IMR-90 (cell line): ENCODE measurements at regions not wholly inside any gene's neighbourhood (a gene's known extent, or its start where the extent isn't known, plus 50 kb on each side); places are given as distances from the start of the nearest gene placed in this dataset.

Experiments
- ATAC-seq: fragments of 200-7000 bp; cut with Tn5 transposase; 2 replicates; pipeline ENCODE4 v1.9.1; 2020; ENCODE audit warnings: low read depth, mild to moderate bottlenecking, moderate library complexity
- BruUV-seq: library from RNA; stranded (reverse); fragments of 400-500 nt; replicated peaks from 2 replicates; lab custom pipeline; 2021; lab: Mats Ljungman, UMichigan
- CTCF ChIA-PET: fragments of 300-600 bp; formaldehyde crosslinking; extraction: SDS; loops from one replicate; lab custom pipeline; 2021; ENCODE audit warnings: antibody characterized with exemption; lab: Yijun Ruan, JAX
- POLR2A ChIA-PET: fragments of 300-600 bp; sonication (Branson Sonifier 250); formaldehyde crosslinking; loops from one replicate; lab custom pipeline; 2022; ENCODE audit warnings: antibody characterized with exemption; ENCODE audit not compliant: unreplicated experiment; lab: Charles Lee
- DNase-seq: peaks from one replicate; pipeline ENCODE4 v3.0.0; 2013
- H2AFZ ChIP-seq: replicated peaks from 2 replicates; pipeline ENCODE3; 2013; ENCODE audit warnings: low read length, mild to moderate bottlenecking; ENCODE audit not compliant: poor library complexity
- H2AK5ac ChIP-seq: 2 replicates; pipeline ENCODE4 v1.6.1; 2013; ENCODE audit warnings: low read depth, low read length, inconsistent platforms
- H2AK9ac ChIP-seq: replicated peaks from 2 replicates; pipeline ENCODE3; 2013; ENCODE audit warnings: mild to moderate bottlenecking, low read depth, low read length, moderate library complexity; ENCODE audit not compliant: poor library complexity
- H2BK120ac ChIP-seq: 2 replicates; pipeline ENCODE4 v1.6.1; 2013; ENCODE audit warnings: low read depth, low read length, inconsistent platforms
- H2BK15ac ChIP-seq: 3 replicates; pipeline ENCODE4 v1.6.1; 2013; ENCODE audit warnings: low read depth, low read length, inconsistent platforms
- H2BK20ac ChIP-seq: 2 replicates; pipeline ENCODE4 v1.6.1; 2013; ENCODE audit warnings: low read depth, mild to moderate bottlenecking, inconsistent platforms, low read length, moderate library complexity
- H2BK5ac ChIP-seq: 2 replicates; pipeline ENCODE4 v1.6.1; 2013; ENCODE audit warnings: mild to moderate bottlenecking, low read depth, low read length, inconsistent platforms; ENCODE audit not compliant: poor library complexity, severe bottlenecking
- H3K14ac ChIP-seq: replicated peaks from 2 replicates; pipeline ENCODE4 v1.6.1; 2013; ENCODE audit warnings: low read depth, low read length, inconsistent platforms
- H3K18ac ChIP-seq: 2 replicates; pipeline ENCODE4 v1.6.1; 2013; ENCODE audit warnings: low read depth, low read length, control low read depth
- H3K23ac ChIP-seq: 2 replicates; pipeline ENCODE4 v1.6.1; 2013; ENCODE audit warnings: low read depth, low read length, inconsistent platforms
- H3K27ac ChIP-seq: 2 replicates; pipeline ENCODE4 v1.5.1; 2013; ENCODE audit warnings: mild to moderate bottlenecking, control low read depth, low read length; ENCODE audit not compliant: insufficient read depth
- H3K27me3 ChIP-seq: 2 replicates; pipeline ENCODE4 v1.6.1; 2013; ENCODE audit warnings: low read length; ENCODE audit not compliant: control insufficient read depth, insufficient read depth
- H3K36me3 ChIP-seq: 2 replicates; pipeline ENCODE4 v1.6.1; 2013; ENCODE audit warnings: low read length, mixed read lengths; ENCODE audit not compliant: control insufficient read depth, insufficient read depth
- H3K4ac ChIP-seq: 2 replicates; pipeline ENCODE4 v1.6.1; 2013; ENCODE audit warnings: low read depth, low read length, inconsistent platforms
- H3K4me1 ChIP-seq: 2 replicates; pipeline ENCODE4 v1.6.1; 2013; ENCODE audit warnings: low read length, mixed read lengths; ENCODE audit not compliant: control insufficient read depth, insufficient read depth
- H3K4me2 ChIP-seq: 2 replicates; pipeline ENCODE4 v1.6.1; 2013; ENCODE audit warnings: low read depth, mild to moderate bottlenecking, control low read depth, low read length, moderate library complexity
- H3K4me3 ChIP-seq: 2 replicates; pipeline ENCODE4 v1.5.1; 2013; ENCODE audit warnings: low read depth, mild to moderate bottlenecking, control low read depth, low read length, moderate library complexity; ENCODE audit not compliant: insufficient read depth
- H3K56ac ChIP-seq: 2 replicates; pipeline ENCODE4 v1.6.1; 2013; ENCODE audit warnings: low read length, inconsistent platforms; ENCODE audit not compliant: insufficient read depth; ENCODE audit errors: extremely low read depth
- H3K79me1 ChIP-seq, 2 experiments: 2 replicates each; pipeline ENCODE4 v1.6.1; 2013; ENCODE audit warnings: low read length in 2 of 2, inconsistent platforms in 1 of 2, low read depth in 1 of 2
- H3K9ac ChIP-seq: 2 replicates; pipeline ENCODE4 v1.6.1; 2013; ENCODE audit warnings: low read depth, low read length, control low read depth
- H3K9me1 ChIP-seq: 2 replicates; pipeline ENCODE4 v1.6.1; 2013; ENCODE audit warnings: low read length, inconsistent platforms; ENCODE audit not compliant: insufficient read depth
- H3K9me3 ChIP-seq: 2 replicates; pipeline ENCODE4 v1.6.1; 2013; ENCODE audit warnings: low read length; ENCODE audit not compliant: control insufficient read depth, insufficient read depth
- H4K20me1 ChIP-seq: 2 replicates; pipeline ENCODE4 v1.6.1; 2013; ENCODE audit warnings: low read length, inconsistent platforms; ENCODE audit not compliant: insufficient read depth
- H4K5ac ChIP-seq: 2 replicates; pipeline ENCODE4 v1.6.1; 2013; ENCODE audit warnings: mild to moderate bottlenecking, low read depth, low read length, control low read depth
- H4K8ac ChIP-seq, 2 experiments: 2 replicates each; pipeline ENCODE4 v1.6.1; 2013; ENCODE audit warnings: low read depth in 2 of 2, low read length in 2 of 2, control low read depth in 1 of 2, inconsistent platforms in 1 of 2
- H4K91ac ChIP-seq: 2 replicates; pipeline ENCODE4 v1.6.1; 2013; ENCODE audit warnings: low read depth, low read length, inconsistent platforms; ENCODE audit not compliant: insufficient read depth
- BHLHE40 ChIP-seq: fragments of 150-350 bp; IDR thresholded peaks from 2 replicates; pipeline ENCODE4 v1.6.1; 2016; ENCODE audit warnings: mild to moderate bottlenecking, low read depth, low read length
- FOS ChIP-seq: fragments of 150-350 bp; IDR thresholded peaks from 2 replicates; pipeline ENCODE4 v1.6.1; 2016; ENCODE audit warnings: low read depth, low read length
- MAFK ChIP-seq: IDR thresholded peaks from 2 replicates; pipeline ENCODE4 v1.6.1; 2012; ENCODE audit warnings: low read depth, low read length, improper control_type of control experiment
- MAZ ChIP-seq: IDR thresholded peaks from 2 replicates; pipeline ENCODE4 v1.6.1; 2012; ENCODE audit warnings: low read depth, mild to moderate bottlenecking, low read length, improper control_type of control experiment, moderate library complexity, borderline replicate concordance
- MXI1 ChIP-seq: IDR thresholded peaks from 2 replicates; pipeline ENCODE4 v1.6.1; 2012; ENCODE audit warnings: low read depth, mild to moderate bottlenecking, low read length, moderate library complexity, borderline replicate concordance
- USF2 ChIP-seq: fragments of 150-350 bp; IDR thresholded peaks from 2 replicates; pipeline ENCODE4 v1.6.1; 2017; ENCODE audit warnings: mild to moderate bottlenecking, antibody characterized with exemption, low read length, low read depth
- WGBS, 2 experiments: methylation state at CpG; one replicate each; pipeline versions ENCODE4 v1.1.5 to v1.1.7; 2013; ENCODE audit warnings: missing lambda C conversion rate in 2 of 2; ENCODE audit not compliant: insufficient read length in 1 of 2; ENCODE audit errors: extremely low coverage in 2 of 2; 5-methylcytosine and 5-hydroxymethylcytosine counted together
- dilution Hi-C: fragments of 300-500 bp; cut with HindIII; formaldehyde crosslinking; loops from one replicate; pipeline ENCODE4 v1.14.3; 2018; ENCODE audit warnings: low sequenced_read_pairs; ENCODE audit not compliant: unreplicated experiment
- in situ Hi-C: fragments of 300-500 bp; cut with MboI; formaldehyde crosslinking; loops from 3 replicates; pipeline ENCODE4 v1.14.3; 2019; ENCODE audit warnings: low sequenced_read_pairs, inconsistent platforms, mixed read lengths
- intact Hi-C: fragments of 100-400 bp; cut with micrococcal nuclease; formaldehyde crosslinking; loops from 2 replicates; pipeline ENCODE4 v1.10.0; 2022
- TF ChIP-seq, protein P1 (sequence below): fragments of 150-350 bp; IDR thresholded peaks from 2 replicates; pipeline ENCODE4 v1.6.1; 2016; ENCODE audit warnings: low read depth, mild to moderate bottlenecking, low read length, moderate library complexity, borderline replicate concordance

DNA sequence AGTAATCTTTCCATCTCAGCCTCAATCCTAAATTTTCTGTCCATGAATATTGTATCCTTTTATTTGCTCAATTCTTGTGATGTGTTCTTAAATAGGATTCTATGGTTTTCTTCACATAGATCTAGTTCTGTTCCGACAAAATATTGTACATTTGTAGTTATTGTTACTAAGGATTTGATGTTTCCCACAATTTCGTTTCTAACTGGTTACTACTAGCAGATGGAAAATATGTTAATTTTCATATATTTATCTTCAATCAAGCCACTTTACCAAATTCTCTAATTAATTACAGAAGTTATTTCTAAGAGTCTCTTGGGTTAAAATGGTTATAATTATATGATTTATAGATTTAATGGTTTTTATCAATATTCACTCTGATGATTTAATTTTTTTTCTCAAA is 60.3 kb downstream of the SEC61B start:
- no peak overlapping the region for H3K4me3 ChIP-seq

More for the DNA sequence above, 60.3 kb downstream of the SEC61B start:
- Histone ChIP-seq H3K18ac (no peak overlapping the region), H3K4ac (no peak overlapping the region), H3K27ac (no peak overlapping the region), H3K4me1 (no peaks in the 10 kb centered on the region), H3K4me2 (no peak overlapping the region), H3K9me1 (no peaks in the 10 kb centered on the region), H2AFZ (no peak overlapping the region), H3K14ac (no peak overlapping the region), H3K9me3 (no peaks in the 10 kb centered on the region), H2BK20ac (no peak overlapping the region), H2AK5ac (no peak overlapping the region), H4K91ac (no peak overlapping the region), H4K20me1 (no peaks in the 10 kb centered on the region), H2AK9ac (no peak overlapping the region), H4K5ac (no peak overlapping the region), H2BK120ac (no peak overlapping the region), H3K56ac (no peak overlapping the region), H3K23ac (no peak overlapping the region), H2BK15ac (no peak overlapping the region), H2BK5ac (no peak overlapping the region), H3K36me3 (no peaks in the 10 kb centered on the region), H3K9ac (no peak overlapping the region), H3K27me3 (peaks cover 11% of the 10 kb centered on the region), H4K8ac (no peak overlapping the region), H3K79me1 (no peaks in the 10 kb centered on the region)
- TF ChIP-seq MAFK = no peak
- TF ChIP-seq, protein P1, sequence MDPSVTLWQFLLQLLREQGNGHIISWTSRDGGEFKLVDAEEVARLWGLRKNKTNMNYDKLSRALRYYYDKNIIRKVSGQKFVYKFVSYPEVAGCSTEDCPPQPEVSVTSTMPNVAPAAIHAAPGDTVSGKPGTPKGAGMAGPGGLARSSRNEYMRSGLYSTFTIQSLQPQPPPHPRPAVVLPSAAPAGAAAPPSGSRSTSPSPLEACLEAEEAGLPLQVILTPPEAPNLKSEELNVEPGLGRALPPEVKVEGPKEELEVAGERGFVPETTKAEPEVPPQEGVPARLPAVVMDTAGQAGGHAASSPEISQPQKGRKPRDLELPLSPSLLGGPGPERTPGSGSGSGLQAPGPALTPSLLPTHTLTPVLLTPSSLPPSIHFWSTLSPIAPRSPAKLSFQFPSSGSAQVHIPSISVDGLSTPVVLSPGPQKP = no peak
- TF ChIP-seq BHLHE40 = no peak
- TF ChIP-seq FOS = no peak
- TF ChIP-seq USF2 = no peak
- no peak for TF ChIP-seq MAZ
- TF ChIP-seq MXI1 = no peak
- no peak for DNase-seq
- intact Hi-C loops (no loop called here), dilution Hi-C loops (no loop called here), in situ Hi-C loops (no loop called here)
- CTCF ChIA-PET = no interaction called here
- BruUV-seq = no TSS peak
- POLR2A ChIA-PET = no interaction called here
- ATAC-seq = no peak
- no CpG with 5 or more reads among the region's 2 CpGs for WGBS, 2 experiments
